Tibial nerve (tissue), 4 donors: ENCODE measurements at regions not wholly inside any gene's neighbourhood (a gene's known extent, or its start where the extent isn't known, plus 50 kb on each side); places are given as distances from the start of the nearest gene placed in this dataset.

ENCODE experiments used
- DNase-seq, 2 donors: peaks; one replicate each; pipeline ENCODE4 v3.0.0-alpha.2; 2019; ENCODE audit warnings: low spot score in 2 of 2
- H3K27ac ChIP-seq, 4 donors: fragments of 200-600 bp; sonication (generic) in 3 of 4; one replicate each; pipeline ENCODE4 v1.5.1; 2017 to 2019; ENCODE audit warnings: mild to moderate bottlenecking in 1 of 4
- H3K27me3 ChIP-seq, 2 donors: fragments of 200-600 bp; sonication (generic) in 1 of 2; one replicate each; pipeline versions ENCODE4 v1.5.1 to v1.6.0; 2017 to 2019
- H3K36me3 ChIP-seq, 3 donors: fragments of 200-600 bp; sonication (generic); one replicate each; pipeline ENCODE4 v1.5.1; 2018 to 2019
- H3K4me1 ChIP-seq, 4 donors: fragments of 200-600 bp; sonication (generic) in 3 of 4; one replicate each; pipeline ENCODE4 v1.5.1; 2017 to 2019
- H3K4me3 ChIP-seq, 4 donors: fragments of 200-600 bp; sonication (generic) in 3 of 4; one replicate each; pipeline ENCODE4 v1.5.1; 2017 to 2019; ENCODE audit warnings: mild to moderate bottlenecking in 1 of 4, moderate library complexity in 1 of 4
- H3K9me3 ChIP-seq, 4 donors: fragments of 200-600 bp; sonication (generic) in 3 of 4; one replicate each; pipeline ENCODE4 v1.5.1; 2017 to 2019
- EP300 ChIP-seq, 2 donors: sonication (generic); formaldehyde crosslinking; IDR thresholded peaks; one replicate each; pipeline ENCODE4 v1.6.1; 2017; ENCODE audit warnings: antibody characterized with exemption in 2 of 2, mild to moderate bottlenecking in 1 of 2
- POLR2A ChIP-seq, 2 donors: fragments of 450-650 bp; IDR thresholded peaks; one replicate each; pipeline ENCODE4 v1.6.1; 2017; ENCODE audit warnings: antibody characterized with exemption in 2 of 2, mild to moderate bottlenecking in 2 of 2, moderate library complexity in 2 of 2
- WGBS, 2 donors: methylation state at CpG; one replicate each; pipeline ENCODE4 v1.1.5; 2018; 5-methylcytosine and 5-hydroxymethylcytosine counted together
- TF ChIP-seq, protein P1 (sequence below), 5 experiments: fragments of 200-600 bp in 3 of 5; fragments of 450-650 bp in 2 of 5; sonication (generic) in 3 of 5; IDR thresholded peaks; one replicate each; pipeline ENCODE4 v1.5.1; 2016 to 2019; ENCODE audit warnings: antibody characterized with exemption in 5 of 5, mild to moderate bottlenecking in 3 of 5, moderate library complexity in 2 of 5

DNA sequence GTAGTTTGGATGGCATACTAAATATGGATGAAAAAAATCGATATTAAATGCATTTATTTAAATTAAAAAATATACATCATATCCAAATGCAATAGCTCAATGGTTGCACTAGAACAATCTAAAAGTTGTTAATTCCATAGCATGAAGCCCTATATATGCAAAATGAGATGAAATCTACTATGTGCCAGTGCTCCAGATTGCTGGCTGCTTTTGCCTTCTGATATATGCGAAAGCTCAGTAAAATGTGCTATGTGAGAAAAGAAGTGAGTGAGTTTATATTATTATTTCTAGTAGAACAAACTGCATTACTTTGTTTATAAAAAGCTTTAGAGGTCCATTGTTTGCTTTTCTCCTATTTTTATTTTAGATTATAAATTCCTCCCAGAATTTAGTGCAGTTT, 186.7 kb downstream of the MAT2B start:
- Histone ChIP-seq H3K4me1 (no peaks in the 10 kb centered on the region), H3K27ac (no peak overlapping the region), H3K27me3 (no peaks in the 10 kb centered on the region), H3K36me3 (no peaks in the 10 kb centered on the region), H3K9me3 (no peaks in the 10 kb centered on the region), H3K4me3 (no peak overlapping the region)
- 92 to 93% methylated on average over 2 of the region's 2 CpGs for WGBS, 2 donors
- DNase-seq, result no peak
- TF ChIP-seq, protein P1, sequence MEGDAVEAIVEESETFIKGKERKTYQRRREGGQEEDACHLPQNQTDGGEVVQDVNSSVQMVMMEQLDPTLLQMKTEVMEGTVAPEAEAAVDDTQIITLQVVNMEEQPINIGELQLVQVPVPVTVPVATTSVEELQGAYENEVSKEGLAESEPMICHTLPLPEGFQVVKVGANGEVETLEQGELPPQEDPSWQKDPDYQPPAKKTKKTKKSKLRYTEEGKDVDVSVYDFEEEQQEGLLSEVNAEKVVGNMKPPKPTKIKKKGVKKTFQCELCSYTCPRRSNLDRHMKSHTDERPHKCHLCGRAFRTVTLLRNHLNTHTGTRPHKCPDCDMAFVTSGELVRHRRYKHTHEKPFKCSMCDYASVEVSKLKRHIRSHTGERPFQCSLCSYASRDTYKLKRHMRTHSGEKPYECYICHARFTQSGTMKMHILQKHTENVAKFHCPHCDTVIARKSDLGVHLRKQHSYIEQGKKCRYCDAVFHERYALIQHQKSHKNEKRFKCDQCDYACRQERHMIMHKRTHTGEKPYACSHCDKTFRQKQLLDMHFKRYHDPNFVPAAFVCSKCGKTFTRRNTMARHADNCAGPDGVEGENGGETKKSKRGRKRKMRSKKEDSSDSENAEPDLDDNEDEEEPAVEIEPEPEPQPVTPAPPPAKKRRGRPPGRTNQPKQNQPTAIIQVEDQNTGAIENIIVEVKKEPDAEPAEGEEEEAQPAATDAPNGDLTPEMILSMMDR (IDR thresholded peaks at IDR 0.05), result no peak
- no peak for TF ChIP-seq POLR2A (IDR thresholded peaks at IDR 0.05)
- no peak for TF ChIP-seq EP300 (IDR thresholded peaks at IDR 0.05)

DNA sequence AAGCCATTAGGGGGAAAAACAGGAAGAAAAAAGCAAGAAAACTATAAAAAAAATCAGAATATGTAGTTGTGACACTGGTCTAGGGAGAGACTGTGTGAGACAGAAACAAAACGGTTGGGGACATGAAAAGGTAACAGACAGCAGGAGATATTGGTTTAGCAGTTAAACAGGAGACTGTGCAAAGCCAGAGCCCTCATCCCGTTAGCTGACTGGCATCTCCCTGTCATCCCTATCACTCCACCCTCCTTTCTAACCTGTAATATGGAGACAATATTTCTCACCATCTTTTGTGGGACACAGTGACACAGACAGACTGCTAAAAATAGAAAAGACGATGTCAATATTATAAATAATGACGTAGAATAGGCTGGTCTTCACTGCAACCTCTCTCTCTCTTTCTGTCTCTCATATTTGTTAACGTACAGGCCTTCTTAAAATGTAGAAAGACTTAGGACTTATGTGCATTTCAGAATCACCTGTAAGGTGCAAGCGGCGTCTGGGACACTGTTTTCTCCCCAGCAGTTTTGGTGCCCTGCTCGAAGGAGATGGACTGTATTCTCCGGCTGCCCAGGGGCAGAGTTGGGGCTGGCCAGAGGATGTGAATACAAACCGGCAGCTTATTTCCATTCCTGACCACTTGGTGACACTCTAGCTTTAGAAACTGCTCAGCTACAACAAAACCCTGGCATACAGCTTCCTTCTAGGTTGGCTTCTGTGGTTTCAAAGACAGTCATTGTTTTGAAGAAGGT, 190.6 kb downstream of the MAT2B start:
- 22 to 24% methylated on average over 10 of the region's 10 CpGs for WGBS, 2 donors
- DNase-seq, result peak in 1 of 2 donors; percentile 5
- H3K4me3 ChIP-seq, result no peak overlapping the region
- H3K27ac ChIP-seq, result no peak overlapping the region
- H3K27me3 ChIP-seq, result no peaks in the 10 kb centered on the region
- H3K4me1 ChIP-seq, result no peaks in the 10 kb centered on the region
- no peaks in the 10 kb centered on the region for H3K9me3 ChIP-seq
- TF ChIP-seq, protein P1 (IDR thresholded peaks at IDR 0.05), result peak in 2 of 5 experiments; percentile 16 to 37
- no peak for TF ChIP-seq POLR2A (IDR thresholded peaks at IDR 0.05)
- H3K36me3 ChIP-seq, result no peaks in the 10 kb centered on the region

- Histone ChIP-seq H3K4me1 (no peaks in the 10 kb centered on the region), H3K27me3 (no peaks in the 10 kb centered on the region), H3K4me3 (no peak overlapping the region), H3K9me3 (no peaks in the 10 kb centered on the region), H3K27ac (no peak overlapping the region), H3K36me3 (no peaks in the 10 kb centered on the region)
- TF ChIP-seq, protein P1 (IDR thresholded peaks at IDR 0.05), result no peak
- TF ChIP-seq EP300 (IDR thresholded peaks at IDR 0.05), result no peak
- TF ChIP-seq POLR2A (IDR thresholded peaks at IDR 0.05), result no peak
- 12 to 13% methylated on average over 5 of the region's 5 CpGs for WGBS, 2 donors
- DNase-seq, result no peak
Observed at GRCh38 chr5:163696579-163696887, 191.1 kb downstream of the MAT2B start.

- WGBS, 2 donors, result 50 to 60% methylated on average over 4 of the region's 4 CpGs
- no peak for DNase-seq
- TF ChIP-seq, protein P1 (IDR thresholded peaks at IDR 0.05), result no peak
- TF ChIP-seq EP300 (IDR thresholded peaks at IDR 0.05), result no peak
- no peak for TF ChIP-seq POLR2A (IDR thresholded peaks at IDR 0.05)
- Histone ChIP-seq H3K4me1 (no peaks in the 10 kb centered on the region), H3K36me3 (no peaks in the 10 kb centered on the region), H3K9me3 (no peaks in the 10 kb centered on the region), H3K4me3 (no peak overlapping the region), H3K27ac (no peak overlapping the region), H3K27me3 (no peaks in the 10 kb centered on the region)
Observed at GRCh38 chr5:163706053-163706771, 200.8 kb downstream of the MAT2B start.

DNA sequence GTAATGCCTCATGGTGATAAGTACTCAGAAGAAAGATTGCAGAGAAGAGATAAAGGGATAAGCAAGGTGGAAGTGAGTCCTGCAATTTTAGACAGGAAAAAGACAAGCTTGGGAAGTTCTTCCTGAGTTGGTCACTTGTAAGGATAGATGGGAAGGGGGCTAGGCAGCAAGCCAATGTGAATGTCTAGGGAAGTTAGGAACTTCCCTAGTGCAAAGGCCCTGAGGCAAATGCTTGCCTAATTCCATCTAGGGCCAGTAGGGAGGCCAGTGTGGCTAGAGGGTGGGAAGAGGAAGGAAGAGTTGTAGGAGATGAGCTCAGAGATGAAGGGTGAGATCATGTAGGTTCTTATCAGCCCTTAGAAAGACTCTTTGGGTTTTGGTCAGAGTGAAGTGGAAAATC, 206.6 kb downstream of the MAT2B start:
- H3K9me3 ChIP-seq, result no peaks in the 10 kb centered on the region
- H3K27me3 ChIP-seq, result no peaks in the 10 kb centered on the region
- no peak overlapping the region for H3K4me3 ChIP-seq
- TF ChIP-seq POLR2A (IDR thresholded peaks at IDR 0.05), result no peak
- TF ChIP-seq, protein P1 (IDR thresholded peaks at IDR 0.05), result no peak
- no peak for TF ChIP-seq EP300 (IDR thresholded peaks at IDR 0.05)
- no peaks in the 10 kb centered on the region for H3K4me1 ChIP-seq
- H3K36me3 ChIP-seq, result no peaks in the 10 kb centered on the region
- no peak for DNase-seq
- no peak overlapping the region for H3K27ac ChIP-seq
